Brain microvascular endothelial cell (primary cell): ENCODE measurements at regions not wholly inside any gene's neighbourhood (a gene's known extent, or its start where the extent isn't known, plus 50 kb on each side); places are given as distances from the start of the nearest gene placed in this dataset.
A peak's percentile ranks its signal among the peaks of the same experiment; 100 is the strongest.

Experiments
- DNase-seq: peaks from one replicate; pipeline ENCODE4 v3.0.0-alpha.2; 2020
- H3K27ac ChIP-seq: fragments of 250-450 bp; sonication (Bioruptor Pico); 2 replicates; pipeline ENCODE4 v1.5.1; 2020; ENCODE audit warnings: mild to moderate bottlenecking, moderate library complexity
- H3K27me3 ChIP-seq: fragments of 250-450 bp; sonication (Bioruptor Pico); replicated peaks from 2 replicates; pipeline ENCODE4 v1.5.1; 2020; ENCODE audit warnings: mild to moderate bottlenecking
- H3K36me3 ChIP-seq: fragments of 250-450 bp; sonication (Bioruptor Pico); replicated peaks from 2 replicates; pipeline ENCODE4 v1.5.1; 2020; ENCODE audit warnings: mild to moderate bottlenecking
- H3K4me3 ChIP-seq: 2 replicates; pipeline ENCODE4 v1.5.1; 2011; ENCODE audit warnings: low read depth, mild to moderate bottlenecking, control low read depth, low read length, moderate library complexity
- in situ Hi-C: cut with HindIII; loops from 2 replicates; pipeline ENCODE4 v1.10.0; 2017; ENCODE audit warnings: low sequenced_read_pairs, low pct_ligation_motif_present
- TF ChIP-seq, protein P1 (sequence below): IDR thresholded peaks from 2 replicates; pipeline ENCODE4 v1.5.1; 2011; ENCODE audit warnings: low read depth, mild to moderate bottlenecking, moderate library complexity, low read length, control low read depth, inconsistent platforms; ENCODE audit errors: missing control alignments

DNA sequence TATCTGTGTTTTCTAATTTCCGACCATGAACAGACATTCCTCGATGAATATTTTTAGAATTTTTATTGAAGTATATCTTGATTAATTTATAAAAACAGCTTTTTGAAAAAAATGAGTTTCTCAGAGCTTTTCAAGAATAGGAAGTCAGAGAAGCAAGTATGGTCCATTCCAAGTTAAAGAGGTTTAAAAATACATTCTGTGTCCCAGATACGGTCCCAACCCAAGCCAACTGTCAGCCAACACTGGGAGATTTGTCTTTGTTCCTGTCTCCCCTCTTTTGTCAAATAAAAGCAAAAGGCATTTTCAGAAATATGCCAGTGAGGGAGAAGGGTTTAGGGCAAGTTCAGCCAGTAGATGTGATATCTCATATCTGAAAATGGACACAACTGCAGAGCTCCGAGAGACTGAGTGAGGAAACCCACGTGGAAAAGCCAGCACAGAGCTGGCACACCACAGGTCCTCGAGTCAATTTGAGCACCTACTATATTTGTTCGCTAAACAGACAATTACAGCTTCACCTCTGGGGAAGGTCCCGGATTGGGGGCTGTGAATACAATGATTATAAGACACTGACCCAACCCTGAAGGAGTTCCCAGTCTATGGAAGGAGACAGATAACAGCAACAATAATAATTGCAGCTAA, 59.8 kb downstream of the C11orf91 start:
- no peaks in the 10 kb centered on the region for H3K27me3 ChIP-seq
- H3K4me3 ChIP-seq: no peak overlapping the region
- DNase-seq: no peak
- in situ Hi-C loops: no loop called here
- TF ChIP-seq, protein P1, sequence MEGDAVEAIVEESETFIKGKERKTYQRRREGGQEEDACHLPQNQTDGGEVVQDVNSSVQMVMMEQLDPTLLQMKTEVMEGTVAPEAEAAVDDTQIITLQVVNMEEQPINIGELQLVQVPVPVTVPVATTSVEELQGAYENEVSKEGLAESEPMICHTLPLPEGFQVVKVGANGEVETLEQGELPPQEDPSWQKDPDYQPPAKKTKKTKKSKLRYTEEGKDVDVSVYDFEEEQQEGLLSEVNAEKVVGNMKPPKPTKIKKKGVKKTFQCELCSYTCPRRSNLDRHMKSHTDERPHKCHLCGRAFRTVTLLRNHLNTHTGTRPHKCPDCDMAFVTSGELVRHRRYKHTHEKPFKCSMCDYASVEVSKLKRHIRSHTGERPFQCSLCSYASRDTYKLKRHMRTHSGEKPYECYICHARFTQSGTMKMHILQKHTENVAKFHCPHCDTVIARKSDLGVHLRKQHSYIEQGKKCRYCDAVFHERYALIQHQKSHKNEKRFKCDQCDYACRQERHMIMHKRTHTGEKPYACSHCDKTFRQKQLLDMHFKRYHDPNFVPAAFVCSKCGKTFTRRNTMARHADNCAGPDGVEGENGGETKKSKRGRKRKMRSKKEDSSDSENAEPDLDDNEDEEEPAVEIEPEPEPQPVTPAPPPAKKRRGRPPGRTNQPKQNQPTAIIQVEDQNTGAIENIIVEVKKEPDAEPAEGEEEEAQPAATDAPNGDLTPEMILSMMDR: no peak
- H3K36me3 ChIP-seq: peaks cover 4% of the 10 kb centered on the region
- no peak overlapping the region for H3K27ac ChIP-seq

DNA sequence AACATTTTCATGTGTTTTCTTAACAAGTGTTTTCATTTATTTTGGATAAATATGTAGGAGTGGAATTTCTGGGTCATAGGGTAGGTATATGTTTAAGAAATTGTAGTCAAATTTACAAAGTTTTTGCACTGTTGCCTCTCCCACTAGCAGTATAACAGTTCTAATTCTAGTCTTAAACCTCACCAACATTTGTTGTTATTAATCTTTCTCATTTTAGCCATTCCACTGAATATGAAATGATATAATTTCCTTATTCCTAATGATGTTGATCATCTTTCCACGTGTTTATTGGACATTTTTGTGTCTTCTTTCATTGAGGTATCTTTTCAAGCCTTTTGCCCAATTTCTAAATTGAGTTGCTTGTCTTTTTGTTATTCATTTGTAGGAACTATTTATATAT, 62.0 kb downstream of the C11orf91 start:
- H3K27ac ChIP-seq: no peak overlapping the region
- no peak for DNase-seq
- in situ Hi-C loops: no loop called here
- no peaks in the 10 kb centered on the region for H3K36me3 ChIP-seq
- H3K27me3 ChIP-seq: no peaks in the 10 kb centered on the region
- TF ChIP-seq, protein P1: no peak
- H3K4me3 ChIP-seq: no peak overlapping the region

GRCh38 chr11:33636104-33636503, 64.5 kb downstream of the C11orf91 start:
- Histone ChIP-seq H3K4me3 (no peak overlapping the region), H3K36me3 (no peaks in the 10 kb centered on the region), H3K27me3 (no peaks in the 10 kb centered on the region), H3K27ac (peak overlapping the region; percentile 23)
- in situ Hi-C loops: no loop called here
- DNase-seq: peak; percentile 31
- TF ChIP-seq, protein P1: no peak

- Histone ChIP-seq H3K4me3 (no peak overlapping the region), H3K36me3 (no peaks in the 10 kb centered on the region), H3K27ac (peak overlapping the region; percentile 45), H3K27me3 (no peaks in the 10 kb centered on the region)
- DNase-seq: peak; percentile 40
- in situ Hi-C loops: no loop called here
- TF ChIP-seq, protein P1: no peak
Observed at GRCh38 chr11:33635161-33635560, 65.5 kb downstream of the C11orf91 start.

DNA sequence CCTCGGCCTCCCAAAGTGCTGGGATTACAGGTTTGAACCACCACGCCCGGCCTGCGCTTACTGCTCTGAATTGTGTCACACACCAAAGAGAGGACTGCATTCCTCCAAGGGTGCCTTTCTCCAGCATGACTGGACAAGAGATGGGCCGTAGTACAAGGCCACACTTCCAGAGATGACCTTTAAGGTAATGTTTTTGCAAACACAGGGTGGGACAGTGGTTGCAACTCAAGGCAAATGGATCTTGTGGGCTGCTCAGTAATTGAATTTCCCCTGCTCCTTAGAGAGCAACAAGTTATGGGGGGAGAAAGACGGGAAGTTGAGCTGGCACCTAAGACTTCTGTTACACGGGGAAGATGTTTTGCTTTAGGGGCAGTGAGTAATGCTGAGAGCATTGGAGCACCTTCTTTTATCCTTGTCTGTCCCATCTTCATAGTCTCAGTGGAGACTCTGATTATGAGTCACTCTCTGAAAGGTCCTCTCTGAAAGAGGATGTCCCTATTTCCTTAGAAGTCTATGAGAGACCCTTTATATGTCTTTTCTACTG, 66.3 kb downstream of the C11orf91 start:
- peak overlapping the region; percentile 45 for H3K27ac ChIP-seq
- peak; percentile 40 for DNase-seq

More for the DNA sequence above, 66.3 kb downstream of the C11orf91 start:
- Histone ChIP-seq H3K4me3 (no peak overlapping the region), H3K27me3 (no peaks in the 10 kb centered on the region), H3K36me3 (no peaks in the 10 kb centered on the region)
- TF ChIP-seq, protein P1: no peak
- in situ Hi-C loops: no loop called here
